Thyroid gland (tissue), 4 donors: ENCODE measurements at regions not wholly inside any gene's neighbourhood (a gene's known extent, or its start where the extent isn't known, plus 50 kb on each side); places are given as distances from the start of the nearest gene placed in this dataset.

ENCODE experiments used
- CTCF ChIP-seq, 6 experiments: fragments of 200-600 bp in 3 of 6; fragments of 450-650 bp in 3 of 6; sonication (generic) in 3 of 6; IDR thresholded peaks; one replicate each; pipeline ENCODE4 v1.5.1; 2016 to 2019; ENCODE audit warnings: antibody characterized with exemption in 6 of 6, mild to moderate bottlenecking in 2 of 6, inconsistent platforms in 1 of 6, moderate library complexity in 1 of 6
- POLR2A ChIP-seq, 2 donors: fragments of 450-650 bp; IDR thresholded peaks; one replicate each; pipeline ENCODE4 v1.6.1; 2017; ENCODE audit warnings: antibody characterized with exemption in 2 of 2, mild to moderate bottlenecking in 2 of 2, moderate library complexity in 1 of 2

GRCh38 chr5:145230781-145231180 lies 604.4 kb downstream of the PRELID2 start:
- no peak for TF ChIP-seq POLR2A (IDR thresholded peaks at IDR 0.05)
- TF ChIP-seq CTCF (IDR thresholded peaks at IDR 0.05): no peak
